CD8-positive, alpha-beta memory T cell (primary cell): ENCODE measurements at regions not wholly inside any gene's neighbourhood (a gene's known extent, or its start where the extent isn't known, plus 50 kb on each side); places are given as distances from the start of the nearest gene placed in this dataset.

ENCODE experiments used
- CTCF ChIA-PET: fragments of 350-600 bp; sonication (Branson Sonifier 250); formaldehyde crosslinking; loops from one replicate; lab custom pipeline; 2021; ENCODE audit warnings: antibody characterized with exemption; lab: Charles Lee
- POLR2A ChIA-PET: fragments of 350-600 bp; sonication (Branson Sonifier 250); formaldehyde crosslinking; loops from one replicate; lab custom pipeline; 2021; ENCODE audit warnings: antibody characterized with exemption; lab: Charles Lee
- DNase-seq, 5 donors: peaks; one replicate each; pipeline versions ENCODE4 v3.0.0 to v3.0.0-alpha.2; 2020 to 2022; ENCODE audit warnings: mixed read lengths in 1 of 5
- H3K27ac ChIP-seq: one replicate; pipeline ENCODE4 v1.7.0; 2013; ENCODE audit warnings: low read depth, mild to moderate bottlenecking, low read length, moderate library complexity
- H3K27me3 ChIP-seq: 2 replicates; pipeline ENCODE4 v1.7.0; 2013; ENCODE audit warnings: low read length, mild to moderate bottlenecking; ENCODE audit not compliant: insufficient read depth, poor library complexity, severe bottlenecking
- H3K36me3 ChIP-seq: 2 replicates; pipeline ENCODE4 v1.7.0; 2013; ENCODE audit warnings: mild to moderate bottlenecking, low read length, moderate library complexity; ENCODE audit not compliant: insufficient read depth
- H3K4me1 ChIP-seq: 2 replicates; pipeline ENCODE4 v1.7.0; 2013; ENCODE audit warnings: mild to moderate bottlenecking, low read length, moderate library complexity; ENCODE audit not compliant: insufficient read depth
- H3K4me3 ChIP-seq: 2 replicates; pipeline ENCODE4 v1.7.0; 2013; ENCODE audit warnings: mild to moderate bottlenecking, low read length
- H3K9me3 ChIP-seq: 2 replicates; pipeline ENCODE4 v1.7.0; 2013; ENCODE audit warnings: mild to moderate bottlenecking, low read length
- H3K27ac Mint-ChIP-seq, 8 donors: one replicate each; pipeline ENCODE4 v1.8.0; 2020 to 2021; ENCODE audit warnings: mixed read lengths in 8 of 8, mild to moderate bottlenecking in 6 of 8, inconsistent platforms in 3 of 8, moderate library complexity in 3 of 8
- H3K27me3 Mint-ChIP-seq, 2 donors: one replicate each; pipeline ENCODE4 v1.8.0; 2020 to 2021; ENCODE audit warnings: mixed read lengths in 2 of 2, mild to moderate bottlenecking in 1 of 2, moderate library complexity in 1 of 2
- H3K36me3 Mint-ChIP-seq, 3 donors: one replicate each; pipeline ENCODE4 v1.8.0; 2020 to 2021; ENCODE audit warnings: mixed read lengths in 3 of 3, inconsistent platforms in 1 of 3, mild to moderate bottlenecking in 1 of 3
- H3K4me1 Mint-ChIP-seq, 3 donors: one replicate each; pipeline ENCODE4 v1.8.0; 2020 to 2021; ENCODE audit warnings: mixed read lengths in 3 of 3, inconsistent platforms in 1 of 3, mild to moderate bottlenecking in 1 of 3
- H3K4me3 Mint-ChIP-seq, 7 donors: one replicate each; pipeline ENCODE4 v1.8.0; 2020 to 2021; ENCODE audit warnings: mixed read lengths in 7 of 7, mild to moderate bottlenecking in 6 of 7, moderate library complexity in 4 of 7, inconsistent platforms in 2 of 7
- H3K9me3 Mint-ChIP-seq, 5 donors: one replicate each; pipeline ENCODE4 v1.8.0; 2020 to 2022; ENCODE audit warnings: mixed read lengths in 5 of 5, mild to moderate bottlenecking in 3 of 5, moderate library complexity in 2 of 5, inconsistent platforms in 1 of 5

- no peaks in the 10 kb centered on the region for H3K4me1 ChIP-seq
- H3K36me3 ChIP-seq: no peaks in the 10 kb centered on the region
- H3K9me3 ChIP-seq: no peaks in the 10 kb centered on the region
- H3K27me3 ChIP-seq: no peaks in the 10 kb centered on the region
- peaks cover 7 to 19% of the 10 kb centered on the region in 2 donors for H3K27me3 Mint-ChIP-seq
- DNase-seq: no peak
- ChIA-PET POLR2A (no interaction called here), CTCF (no interaction called here)
- H3K4me1 Mint-ChIP-seq: no peaks in the 10 kb centered on the region
- H3K27ac ChIP-seq: no peak overlapping the region
- H3K4me3 ChIP-seq: no peak overlapping the region
- no peaks in the 10 kb centered on the region for H3K36me3 Mint-ChIP-seq
- H3K4me3 Mint-ChIP-seq: no peak overlapping the region
- H3K9me3 Mint-ChIP-seq: no peaks in the 10 kb centered on the region
- H3K27ac Mint-ChIP-seq: no peak overlapping the region
Measured at GRCh38 chr2:173488861-173489260, 134.2 kb downstream of the CDCA7 start.

DNA sequence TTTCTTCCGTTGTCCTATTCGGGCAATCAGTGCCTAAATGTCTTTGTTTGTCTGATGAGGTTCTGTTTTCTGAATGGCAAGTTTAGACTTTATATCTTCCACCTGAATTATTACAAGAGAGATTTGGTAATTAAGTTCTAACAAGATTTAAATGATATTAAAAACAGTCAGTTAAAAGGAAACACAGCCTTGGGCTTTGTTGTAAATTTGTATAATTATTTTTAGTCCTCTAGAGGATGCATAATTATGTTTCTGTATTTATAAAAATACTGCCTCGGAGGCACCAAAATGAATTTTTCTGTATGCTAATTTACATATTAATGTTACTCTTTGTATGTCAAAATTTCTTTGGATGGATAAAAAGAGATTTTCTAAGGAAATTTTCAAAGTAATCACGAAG lies 136.7 kb downstream of the CDCA7 start:
- DNase-seq: no peak
- Histone ChIP-seq H3K27ac (no peak overlapping the region), H3K27me3 (no peaks in the 10 kb centered on the region), H3K4me3 (no peak overlapping the region), H3K36me3 (no peaks in the 10 kb centered on the region), H3K9me3 (no peaks in the 10 kb centered on the region), H3K4me1 (no peaks in the 10 kb centered on the region)
- ChIA-PET POLR2A (no interaction called here), CTCF (no interaction called here)
- no peak overlapping the region for H3K4me3 Mint-ChIP-seq
- no peaks in the 10 kb centered on the region for H3K36me3 Mint-ChIP-seq
- no peak overlapping the region for H3K27ac Mint-ChIP-seq
- peaks cover 7 to 19% of the 10 kb centered on the region in 2 donors for H3K27me3 Mint-ChIP-seq
- no peaks in the 10 kb centered on the region for H3K4me1 Mint-ChIP-seq
- no peaks in the 10 kb centered on the region for H3K9me3 Mint-ChIP-seq

DNA sequence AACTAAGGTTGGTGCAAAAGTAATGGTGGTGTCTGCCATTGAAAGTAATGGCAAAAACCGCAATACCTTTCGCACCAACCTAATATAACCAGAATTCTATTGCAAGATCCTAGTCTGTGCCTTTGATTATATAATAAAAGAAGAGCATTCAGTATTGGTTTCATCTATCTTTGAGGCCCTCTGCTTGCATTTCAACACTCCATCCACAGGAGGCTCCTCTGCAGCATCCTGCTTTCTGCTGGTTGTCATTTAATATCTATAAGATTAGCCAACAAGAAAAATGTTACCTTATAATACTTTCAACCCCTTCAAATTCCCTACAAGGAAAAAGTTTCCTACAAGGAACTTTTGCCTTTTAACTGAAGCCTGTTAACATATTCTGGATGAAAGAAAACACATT lies 139.2 kb downstream of the CDCA7 start:
- no peaks in the 10 kb centered on the region for H3K9me3 ChIP-seq
- no peaks in the 10 kb centered on the region for H3K4me1 ChIP-seq

DNA sequence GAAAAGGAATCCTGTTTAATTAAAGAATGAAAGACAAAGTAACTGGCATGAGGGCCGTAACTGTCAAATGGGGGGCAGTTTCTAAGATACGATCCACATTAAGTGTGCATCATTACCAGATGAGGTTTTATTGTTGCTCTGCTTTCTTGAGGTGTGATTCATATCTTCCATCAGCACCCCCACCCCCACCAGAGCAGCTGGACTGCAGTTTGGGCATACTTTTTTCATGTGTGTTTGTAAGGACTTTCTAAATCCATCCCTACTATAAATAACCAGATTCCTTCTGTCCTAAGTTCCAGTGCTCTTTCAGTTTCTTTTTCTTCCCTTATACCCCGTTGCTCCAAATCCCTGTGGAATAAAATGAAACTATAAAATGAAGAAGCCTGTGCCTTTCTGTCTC lies 142.1 kb downstream of the CDCA7 start:
- Histone ChIP-seq H3K36me3 (no peaks in the 10 kb centered on the region), H3K27ac (no peak overlapping the region), H3K4me3 (no peak overlapping the region), H3K27me3 (no peaks in the 10 kb centered on the region), H3K4me1 (no peaks in the 10 kb centered on the region), H3K9me3 (no peaks in the 10 kb centered on the region)
- ChIA-PET POLR2A (no interaction called here), CTCF (no interaction called here)
- no peaks in the 10 kb centered on the region for H3K4me1 Mint-ChIP-seq
- no peak overlapping the region for H3K4me3 Mint-ChIP-seq
- H3K27ac Mint-ChIP-seq: no peak overlapping the region
- DNase-seq: no peak
- H3K9me3 Mint-ChIP-seq: peaks cover 2 to 7% (median 4%) of the 10 kb centered on the region in 5 donors
- H3K36me3 Mint-ChIP-seq: no peaks in the 10 kb centered on the region
- H3K27me3 Mint-ChIP-seq: peaks cover 2 to 7% of the 10 kb centered on the region in 2 donors

More for the DNA sequence above, 139.2 kb downstream of the CDCA7 start:
- H3K9me3 Mint-ChIP-seq: no peaks in the 10 kb centered on the region
- no peaks in the 10 kb centered on the region for H3K4me1 Mint-ChIP-seq
- Histone ChIP-seq H3K27ac (no peak overlapping the region), H3K36me3 (no peaks in the 10 kb centered on the region), H3K4me3 (no peak overlapping the region), H3K27me3 (no peaks in the 10 kb centered on the region)
- no peak for DNase-seq
- H3K27me3 Mint-ChIP-seq: peaks cover 3 to 8% of the 10 kb centered on the region in 2 donors
- H3K36me3 Mint-ChIP-seq: no peaks in the 10 kb centered on the region
- no peak overlapping the region for H3K4me3 Mint-ChIP-seq
- ChIA-PET POLR2A (no interaction called here), CTCF (interaction anchor here (1.2 kb wide), 1 partner anchor 40 kb away, joined by 4 read pairs; no protein-coding TSS in a partner anchor)
- no peak overlapping the region for H3K27ac Mint-ChIP-seq

DNA sequence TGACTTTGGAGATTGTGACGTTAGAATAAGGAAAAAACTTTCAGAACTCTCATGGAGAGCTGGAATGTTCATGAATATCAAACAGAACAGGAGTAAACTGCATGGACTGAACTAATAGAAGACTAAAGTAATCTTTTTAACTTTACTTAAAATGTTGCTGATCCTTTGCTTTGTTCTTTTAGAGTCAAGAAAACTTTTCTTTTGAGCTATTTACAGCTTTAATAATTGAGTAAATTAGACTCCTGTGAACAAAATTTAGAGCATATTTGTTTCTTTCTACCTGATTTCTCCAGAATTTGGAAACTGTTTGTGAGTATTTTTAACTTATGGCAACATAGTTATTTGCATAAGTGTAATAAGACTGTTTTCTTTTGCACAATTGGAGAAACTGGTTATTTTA lies 146.3 kb downstream of the CDCA7 start:
- Histone ChIP-seq H3K36me3 (no peaks in the 10 kb centered on the region), H3K27me3 (no peaks in the 10 kb centered on the region), H3K4me3 (no peak overlapping the region), H3K4me1 (no peaks in the 10 kb centered on the region), H3K9me3 (no peaks in the 10 kb centered on the region), H3K27ac (no peak overlapping the region)
- Mint-ChIP-seq H3K4me1 (no peaks in the 10 kb centered on the region), H3K36me3 (no peaks in the 10 kb centered on the region), H3K9me3 (peaks cover 4 to 12% (median 6%) of the 10 kb centered on the region in 5 donors), H3K27ac (no peak overlapping the region), H3K27me3 (peaks cover 7 to 25% of the 10 kb centered on the region in 2 donors), H3K4me3 (no peak overlapping the region)
- no peak for DNase-seq
- POLR2A ChIA-PET: no interaction called here
- CTCF ChIA-PET: no interaction called here

DNA sequence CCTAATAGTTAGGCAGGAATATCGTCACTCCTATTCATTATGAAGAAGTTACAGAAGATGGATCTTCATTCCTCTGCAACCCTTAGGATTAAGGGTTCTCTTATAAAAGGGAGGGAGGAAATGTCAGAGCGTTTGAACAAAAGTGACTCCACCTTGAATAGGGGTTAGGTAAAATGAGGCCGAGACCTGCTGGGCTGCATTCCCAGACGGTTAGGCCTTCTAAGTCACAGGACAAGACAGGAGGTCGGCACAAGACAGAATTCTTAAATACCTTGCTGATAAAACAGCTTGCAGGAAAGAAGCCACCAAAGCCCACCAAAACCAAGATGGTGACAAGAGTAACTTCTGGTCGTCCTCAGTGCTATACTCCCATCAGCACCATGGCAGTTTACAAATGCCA lies 147.6 kb downstream of the CDCA7 start:
- Histone ChIP-seq H3K4me3 (no peak overlapping the region), H3K9me3 (no peaks in the 10 kb centered on the region), H3K27me3 (no peaks in the 10 kb centered on the region), H3K4me1 (no peaks in the 10 kb centered on the region), H3K27ac (no peak overlapping the region), H3K36me3 (no peaks in the 10 kb centered on the region)
- ChIA-PET POLR2A (no interaction called here), CTCF (no interaction called here)
- Mint-ChIP-seq H3K27ac (no peak overlapping the region), H3K9me3 (peaks cover 4 to 12% (median 6%) of the 10 kb centered on the region in 5 donors), H3K4me3 (no peak overlapping the region), H3K27me3 (peaks cover 8 to 32% of the 10 kb centered on the region in 2 donors), H3K36me3 (no peaks in the 10 kb centered on the region), H3K4me1 (no peaks in the 10 kb centered on the region)
- no peak for DNase-seq

- no peak for DNase-seq
- Histone ChIP-seq H3K4me3 (no peak overlapping the region), H3K36me3 (no peaks in the 10 kb centered on the region)
Measured at GRCh38 chr2:173511357-173511756, 156.7 kb downstream of the CDCA7 start.

GRCh38 chr2:173511942-173512341 lies 157.3 kb downstream of the CDCA7 start:
- Histone ChIP-seq H3K4me1 (no peaks in the 10 kb centered on the region), H3K9me3 (no peaks in the 10 kb centered on the region), H3K36me3 (no peaks in the 10 kb centered on the region), H3K4me3 (no peak overlapping the region), H3K27me3 (no peaks in the 10 kb centered on the region), H3K27ac (no peak overlapping the region)
- ChIA-PET POLR2A (no interaction called here), CTCF (no interaction called here)
- H3K4me3 Mint-ChIP-seq: no peak overlapping the region
- peaks cover 0 to 6% (median under 1%) of the 10 kb centered on the region in 5 donors for H3K9me3 Mint-ChIP-seq
- no peaks in the 10 kb centered on the region for H3K4me1 Mint-ChIP-seq
- H3K36me3 Mint-ChIP-seq: no peaks in the 10 kb centered on the region
- H3K27ac Mint-ChIP-seq: no peak overlapping the region
- peaks cover 5 to 35% of the 10 kb centered on the region in 2 donors for H3K27me3 Mint-ChIP-seq
- DNase-seq: no peak

More at GRCh38 chr2:173511357-173511756, 156.7 kb downstream of the CDCA7 start:
- H3K9me3 ChIP-seq: no peaks in the 10 kb centered on the region
- no peaks in the 10 kb centered on the region for H3K4me1 Mint-ChIP-seq
- no peaks in the 10 kb centered on the region for H3K27me3 ChIP-seq
- no peak overlapping the region for H3K27ac Mint-ChIP-seq
- H3K27me3 Mint-ChIP-seq: peaks cover 7 to 40% of the 10 kb centered on the region in 2 donors
- no peaks in the 10 kb centered on the region for H3K4me1 ChIP-seq
- H3K27ac ChIP-seq: no peak overlapping the region
- H3K9me3 Mint-ChIP-seq: peaks cover 0 to 6% (median 0%) of the 10 kb centered on the region in 5 donors
- H3K36me3 Mint-ChIP-seq: no peaks in the 10 kb centered on the region
- H3K4me3 Mint-ChIP-seq: no peak overlapping the region
- ChIA-PET CTCF (no interaction called here), POLR2A (no interaction called here)
